ENCODE measurements at regions not wholly inside any gene's neighbourhood (a gene's known extent, or its start where the extent isn't known, plus 50 kb on each side); places are given as distances from the start of the nearest gene placed in this dataset.
A peak's percentile ranks its signal among the peaks of the same experiment; 100 is the strongest.
"Not testable (repeated sequence)": the region's sequence is repeated elsewhere in the genome, so short reads cannot be mapped to it uniquely, and the experiment has no call there.

DNA sequence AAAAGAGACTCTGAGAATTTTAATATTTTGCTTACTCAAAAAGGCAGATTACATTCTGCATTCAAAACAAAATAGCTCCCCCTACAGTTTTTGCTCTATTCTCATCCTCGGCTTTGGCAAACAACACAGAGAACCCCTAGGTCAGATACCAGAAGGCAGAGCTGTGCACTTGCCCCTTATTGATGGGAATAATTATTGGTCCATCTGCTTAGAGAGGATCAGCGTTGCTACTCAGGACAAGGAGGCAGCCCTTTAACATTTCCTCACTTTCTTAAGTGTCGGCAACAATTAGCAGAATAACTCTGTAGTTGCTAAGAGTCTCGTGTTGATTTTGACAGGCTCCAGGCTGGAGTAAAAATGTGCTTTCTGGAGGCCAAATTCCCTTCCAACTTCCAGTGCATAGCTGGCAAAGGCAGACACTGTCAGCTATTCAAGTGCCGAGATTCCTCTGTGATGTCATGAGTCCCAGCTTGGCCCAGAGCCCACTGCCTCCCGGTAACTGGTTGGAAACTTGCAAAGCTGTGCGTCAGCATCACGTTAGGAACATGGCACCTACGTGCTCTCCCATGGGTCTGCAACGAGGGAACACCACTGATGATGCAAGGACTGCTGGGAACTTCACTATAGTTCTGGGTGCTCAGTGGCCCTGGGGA is 482.7 kb upstream of the ADAMTS9 start:
- peak; percentile 79 for DNase-seq

DNA sequence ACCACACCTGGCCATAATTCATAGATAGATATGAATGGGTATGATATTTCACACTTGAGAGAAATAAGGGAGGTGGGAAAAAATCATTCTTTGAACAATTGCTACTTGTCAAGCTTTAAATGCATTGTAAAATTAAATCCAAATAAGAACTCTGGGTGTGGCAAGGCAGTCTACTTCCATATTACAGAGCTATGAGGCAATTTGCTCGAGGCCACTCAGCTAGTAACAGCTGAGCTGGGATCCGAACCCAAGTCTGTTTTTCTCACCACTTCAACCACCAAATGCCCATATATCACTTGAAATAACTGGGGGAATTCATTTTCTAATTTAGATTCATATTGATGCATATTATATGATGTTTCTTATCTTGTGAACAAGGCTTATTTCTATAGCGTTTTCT is 482.2 kb upstream of the ADAMTS9 start:
- DNase-seq: no peak

DNA sequence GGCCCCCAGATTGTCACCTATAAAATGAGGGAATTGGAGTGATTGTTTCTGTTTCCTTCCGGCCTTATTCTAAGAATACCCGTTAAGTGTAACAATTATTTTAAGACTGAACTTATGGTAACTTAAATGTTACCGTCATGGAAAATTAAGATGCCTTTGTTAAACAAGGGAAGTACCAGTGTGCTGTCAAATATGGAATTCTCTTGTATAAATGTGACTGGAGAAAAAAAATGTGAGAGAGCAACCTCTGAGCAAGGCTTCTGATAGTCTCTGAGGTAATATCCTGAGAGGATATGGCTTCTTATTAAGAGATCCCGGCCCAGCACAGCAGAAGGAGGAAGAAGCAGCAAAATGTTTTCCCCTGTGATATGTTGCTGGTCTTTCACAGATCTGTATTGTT is 480.7 kb upstream of the ADAMTS9 start:
- DNase-seq: no peak

DNA sequence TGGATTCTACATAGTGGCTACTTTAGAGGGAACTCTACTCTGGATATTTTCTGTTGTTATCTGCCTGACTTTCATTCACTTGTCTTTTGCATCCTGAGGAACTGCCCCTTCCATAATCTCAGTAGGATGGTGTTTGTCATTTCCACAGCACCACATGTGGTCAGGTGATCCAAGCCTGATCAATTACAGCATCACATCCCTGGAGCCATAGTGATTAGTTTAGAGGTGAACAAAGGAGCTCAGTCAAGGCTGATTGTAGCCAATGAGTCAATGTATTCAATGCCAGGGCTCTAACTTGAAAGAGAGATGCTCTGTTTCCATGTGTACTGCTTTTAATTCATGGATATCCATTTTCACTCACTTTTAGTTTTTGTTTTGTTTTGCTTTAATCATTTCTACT is 478.7 kb upstream of the ADAMTS9 start:
- DNase-seq: no peak

DNA sequence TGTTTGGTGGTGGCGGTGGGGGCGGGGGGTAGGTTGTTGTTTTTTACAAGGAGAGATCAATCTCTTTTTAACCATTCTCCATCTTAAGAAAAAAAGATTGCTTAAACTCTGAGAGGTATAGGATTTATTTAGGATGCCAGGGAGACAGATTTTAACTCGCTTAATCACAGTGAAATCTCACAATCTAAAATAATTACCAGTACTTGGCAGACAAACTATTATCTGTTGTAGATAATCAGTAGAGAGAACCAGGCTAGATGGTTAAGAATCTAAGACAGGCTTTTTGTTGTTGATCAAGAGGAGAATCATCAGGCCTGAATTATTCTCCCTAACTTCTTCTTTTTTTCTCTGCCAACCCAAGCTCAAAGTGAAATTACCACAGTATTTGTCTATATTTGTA is 470.2 kb upstream of the ADAMTS9 start:
- DNase-seq: no peak

DNA sequence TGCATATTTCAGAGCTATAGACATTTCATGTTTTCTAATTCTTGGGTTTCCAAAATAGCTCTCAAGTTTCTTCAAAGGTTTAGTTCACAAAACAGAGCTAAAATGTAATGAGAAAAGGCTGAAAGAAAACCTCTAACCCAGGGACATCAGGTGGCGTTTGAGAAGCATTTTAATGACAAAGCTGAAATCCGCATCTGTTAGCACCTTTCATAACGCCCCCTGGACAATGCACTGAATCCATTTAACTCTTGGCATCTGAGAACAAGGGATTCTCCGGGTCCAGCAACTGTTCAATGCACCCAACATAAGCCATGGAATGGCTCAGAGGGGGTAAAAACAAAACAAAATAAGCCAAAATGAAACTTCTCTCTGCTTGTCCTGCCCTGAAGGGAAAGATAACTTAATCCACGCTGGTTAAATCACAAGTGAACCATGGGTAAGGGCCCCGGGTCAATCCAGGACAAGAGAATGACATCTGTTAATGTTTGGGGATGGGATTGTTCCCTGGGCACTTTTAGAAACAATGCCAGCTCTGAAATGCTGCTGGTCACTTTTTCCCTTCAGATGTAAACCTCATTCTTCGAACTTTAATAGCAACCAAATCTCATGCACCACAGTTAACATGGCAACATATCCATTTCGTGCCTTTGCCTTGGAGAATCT is 466.2 kb upstream of the ADAMTS9 start:
- no peak for DNase-seq

DNA sequence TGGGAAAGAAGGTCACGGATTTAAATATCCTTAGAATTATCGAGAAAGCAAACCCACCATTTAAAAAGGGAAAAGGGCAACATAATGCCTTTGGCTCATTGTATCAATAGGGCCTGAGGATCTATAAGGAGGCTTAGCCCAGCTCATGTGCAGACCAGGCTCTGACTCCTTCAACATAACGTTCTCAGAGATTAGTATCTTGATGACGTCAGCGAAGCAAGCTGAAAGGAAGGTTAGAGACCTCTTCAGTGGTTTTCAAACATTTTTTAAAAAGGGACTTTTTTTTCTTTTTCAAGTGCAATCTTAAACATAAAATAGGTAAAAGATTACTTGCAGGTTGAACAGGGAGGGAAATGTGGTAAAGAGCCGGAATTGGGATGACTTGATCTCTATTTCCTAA is 463.9 kb upstream of the ADAMTS9 start:
- peak; percentile 42 for DNase-seq

DNA sequence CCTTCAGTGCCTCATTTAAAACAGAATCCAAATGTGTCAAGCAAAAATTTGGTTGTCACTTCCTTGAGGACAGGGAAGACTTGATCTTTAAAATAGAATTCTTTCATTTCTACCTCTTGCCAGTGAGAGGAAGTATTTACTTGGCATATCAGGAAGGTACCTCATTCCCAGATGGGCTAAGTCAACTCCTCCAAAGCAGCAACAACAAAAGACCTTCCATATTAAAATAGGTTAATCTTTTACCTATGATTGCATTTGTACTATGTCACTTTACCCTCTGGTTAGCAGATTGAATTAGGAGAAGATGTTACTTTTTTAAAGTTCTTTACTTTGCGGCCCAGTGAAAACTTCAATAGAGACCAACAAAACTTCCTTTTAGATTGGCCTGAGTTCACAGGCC is 462.1 kb upstream of the ADAMTS9 start:
- no peak for DNase-seq

DNA sequence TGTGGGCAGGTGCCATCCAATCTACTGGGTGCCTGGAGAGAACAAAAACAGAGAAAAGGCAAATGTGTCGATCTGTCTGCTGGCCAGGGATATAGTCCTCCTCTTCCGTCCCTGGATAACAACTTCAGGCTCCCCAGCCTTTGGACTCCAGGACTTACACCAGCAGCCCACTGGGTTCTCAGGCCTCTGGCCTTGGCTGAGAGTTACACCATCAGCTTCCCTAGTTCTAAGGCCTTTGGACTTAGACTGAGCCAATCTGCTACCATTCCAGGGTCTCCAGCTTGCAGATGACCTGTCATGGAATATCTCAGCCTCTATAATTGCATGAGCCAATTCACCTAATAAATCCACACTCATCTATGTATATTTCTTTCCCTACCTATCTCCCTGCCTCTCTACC is 460.9 kb upstream of the ADAMTS9 start:
- DNase-seq: no peak

DNA sequence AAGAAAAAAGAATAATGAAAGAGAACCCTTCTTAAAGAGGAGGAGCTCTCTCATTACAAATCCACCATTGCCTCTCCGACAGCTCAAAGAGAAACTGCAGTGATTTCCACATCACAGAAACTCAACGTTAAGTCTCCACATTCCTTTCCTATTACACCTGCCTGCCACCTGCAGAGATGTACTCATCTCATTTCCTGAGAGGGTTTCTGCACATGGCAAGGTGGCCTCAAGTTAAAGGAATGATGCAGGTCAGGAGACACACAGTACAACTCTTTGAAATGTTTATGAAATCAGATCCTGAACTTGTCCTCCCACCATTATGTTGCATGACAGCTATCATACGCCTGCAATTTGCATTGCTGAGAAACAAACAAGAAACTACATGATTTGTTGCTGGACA is 458.4 kb upstream of the ADAMTS9 start:
- peak; percentile 55 for DNase-seq

DNA sequence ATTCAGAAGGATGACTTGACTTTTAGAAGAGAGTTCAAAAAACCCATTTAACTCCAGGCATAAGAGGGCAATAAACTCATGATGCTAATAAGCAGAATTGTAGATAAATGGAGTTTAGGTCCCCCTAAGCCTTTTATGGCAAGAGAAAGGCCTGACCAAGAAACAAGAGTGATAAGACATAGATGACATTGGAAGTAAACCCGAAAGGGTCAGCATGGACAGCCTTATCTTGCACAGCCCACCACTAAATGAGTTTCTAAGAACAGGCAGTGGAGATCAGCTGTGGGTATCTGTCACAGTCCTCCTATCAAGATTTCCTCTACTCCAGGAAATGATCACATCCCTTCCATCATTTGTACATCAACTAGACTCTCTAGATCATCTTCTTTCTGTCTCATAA is 457.9 kb upstream of the ADAMTS9 start:
- no peak for DNase-seq

DNA sequence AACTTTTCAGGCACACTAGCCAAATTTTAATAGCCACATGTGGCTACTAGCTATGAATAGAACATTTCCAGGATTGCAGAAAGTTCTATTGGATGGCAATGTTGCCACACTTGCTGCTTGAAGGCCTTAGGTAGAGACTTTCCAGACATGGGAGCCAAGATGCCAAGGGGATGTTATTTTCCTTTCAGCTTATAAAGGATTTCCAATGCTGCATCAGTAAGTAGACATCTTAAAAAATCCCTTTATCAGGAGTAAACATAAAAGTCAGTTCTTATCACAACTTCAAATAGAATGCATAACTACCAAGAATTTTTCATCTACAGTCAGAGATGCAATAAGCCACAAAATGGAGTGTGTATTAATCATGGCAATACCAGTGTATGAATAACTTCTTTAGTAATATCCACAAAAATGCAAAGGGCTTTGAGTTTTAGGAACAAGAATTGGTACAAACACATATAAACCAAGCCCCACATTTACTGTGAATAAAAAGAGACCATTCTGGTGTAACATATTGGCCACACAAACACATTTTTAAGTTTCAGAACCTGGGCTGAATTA is 457.1 kb upstream of the ADAMTS9 start:
- DNase-seq: peak; percentile 82

DNA sequence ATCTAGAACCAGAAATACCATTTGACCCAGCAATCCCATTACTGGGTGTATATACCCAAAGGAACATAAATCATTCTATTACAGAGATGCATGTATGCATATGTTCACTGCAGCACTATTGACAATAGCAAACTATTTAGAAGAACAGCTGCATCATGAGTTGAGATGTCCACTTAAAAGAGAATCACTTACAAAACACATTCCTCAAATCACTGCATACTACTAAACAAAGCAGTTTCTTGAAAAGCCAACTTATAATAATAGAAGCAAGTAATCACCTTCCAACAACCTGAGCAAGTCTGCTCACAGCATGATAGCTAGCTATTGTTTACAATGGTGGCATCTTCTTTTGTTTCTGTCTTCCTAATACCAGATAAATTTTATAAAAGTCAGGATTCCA is 454.7 kb upstream of the ADAMTS9 start:
- no peak for DNase-seq

DNA sequence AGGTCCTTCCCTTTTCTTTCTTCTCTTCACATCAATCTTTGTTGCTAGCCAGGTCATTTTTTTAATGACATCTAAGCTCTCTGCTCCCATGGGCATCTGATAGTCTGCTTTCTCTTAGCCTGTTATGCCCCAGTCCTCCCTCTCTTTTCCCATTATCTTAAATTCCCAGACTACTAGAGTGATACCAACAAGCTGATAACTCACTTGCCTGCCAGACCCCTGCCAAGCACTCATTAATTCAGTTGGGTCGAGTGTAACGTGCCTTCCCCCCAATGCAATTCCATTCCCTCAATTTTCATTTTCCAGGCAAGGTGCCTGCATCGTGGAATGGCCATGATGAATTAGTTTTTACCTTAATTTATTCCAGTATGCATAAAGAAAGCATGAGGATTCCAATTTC is 450.8 kb upstream of the ADAMTS9 start:
- DNase-seq: no peak

DNA sequence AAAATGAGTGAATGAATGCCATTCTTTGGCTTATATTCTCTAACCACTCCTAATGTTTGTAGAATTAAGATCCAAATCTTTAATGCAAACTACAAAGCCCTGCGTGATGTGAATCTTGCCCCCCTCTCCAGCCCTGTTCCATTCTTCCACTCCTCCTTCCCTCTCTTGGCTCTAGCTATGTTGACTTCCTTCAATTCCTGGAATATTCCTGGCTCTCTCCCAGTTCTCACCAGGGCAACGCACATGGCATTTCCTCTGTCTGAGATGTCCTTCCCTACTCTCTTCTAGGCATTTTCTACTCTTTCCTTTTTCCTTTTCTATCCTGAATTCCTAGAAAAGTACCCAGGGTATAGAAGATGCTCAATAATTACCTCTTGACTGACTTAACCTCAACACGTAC is 446.0 kb upstream of the ADAMTS9 start:
- not testable (repeated sequence) for DNase-seq

DNA sequence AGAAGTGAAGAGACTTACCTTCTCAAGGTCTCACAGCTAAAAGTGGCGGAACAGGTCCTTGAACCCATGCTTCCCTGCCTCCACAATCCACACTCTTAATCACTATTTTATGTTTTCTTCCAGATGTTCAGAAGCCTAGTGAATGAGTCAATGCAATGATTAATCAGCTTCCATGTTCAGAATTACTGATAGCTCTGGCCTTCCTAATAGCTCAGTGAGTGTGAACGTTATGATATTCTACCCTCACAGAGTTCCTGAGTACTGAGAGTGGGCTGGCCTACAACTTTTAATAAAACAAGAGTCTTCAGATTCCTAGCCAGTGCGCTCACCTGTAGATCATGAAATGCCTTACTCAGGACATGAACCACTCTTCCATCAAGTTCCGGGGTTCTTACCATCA is 443.0 kb upstream of the ADAMTS9 start:
- DNase-seq: peak; percentile 63

DNA sequence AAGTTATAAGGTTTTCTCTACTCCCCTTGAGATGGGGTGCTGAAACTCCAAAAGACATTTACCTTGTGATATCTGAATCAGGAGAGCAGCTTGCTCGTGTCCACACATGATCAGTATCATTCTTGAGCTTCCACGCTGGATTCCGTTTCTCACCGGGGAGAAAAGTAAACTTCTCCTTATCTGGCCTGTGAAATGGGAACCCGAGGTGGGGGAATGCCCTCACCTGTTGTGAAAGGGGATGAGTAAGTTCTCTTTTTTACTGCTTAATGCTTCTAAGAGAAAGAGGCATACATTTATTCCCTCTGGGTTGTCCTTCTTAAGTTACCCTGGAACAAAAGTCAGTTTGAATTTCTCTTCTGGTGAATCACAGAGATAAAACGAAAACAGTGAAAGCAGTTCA is 440.5 kb upstream of the ADAMTS9 start:
- DNase-seq: no peak

DNA sequence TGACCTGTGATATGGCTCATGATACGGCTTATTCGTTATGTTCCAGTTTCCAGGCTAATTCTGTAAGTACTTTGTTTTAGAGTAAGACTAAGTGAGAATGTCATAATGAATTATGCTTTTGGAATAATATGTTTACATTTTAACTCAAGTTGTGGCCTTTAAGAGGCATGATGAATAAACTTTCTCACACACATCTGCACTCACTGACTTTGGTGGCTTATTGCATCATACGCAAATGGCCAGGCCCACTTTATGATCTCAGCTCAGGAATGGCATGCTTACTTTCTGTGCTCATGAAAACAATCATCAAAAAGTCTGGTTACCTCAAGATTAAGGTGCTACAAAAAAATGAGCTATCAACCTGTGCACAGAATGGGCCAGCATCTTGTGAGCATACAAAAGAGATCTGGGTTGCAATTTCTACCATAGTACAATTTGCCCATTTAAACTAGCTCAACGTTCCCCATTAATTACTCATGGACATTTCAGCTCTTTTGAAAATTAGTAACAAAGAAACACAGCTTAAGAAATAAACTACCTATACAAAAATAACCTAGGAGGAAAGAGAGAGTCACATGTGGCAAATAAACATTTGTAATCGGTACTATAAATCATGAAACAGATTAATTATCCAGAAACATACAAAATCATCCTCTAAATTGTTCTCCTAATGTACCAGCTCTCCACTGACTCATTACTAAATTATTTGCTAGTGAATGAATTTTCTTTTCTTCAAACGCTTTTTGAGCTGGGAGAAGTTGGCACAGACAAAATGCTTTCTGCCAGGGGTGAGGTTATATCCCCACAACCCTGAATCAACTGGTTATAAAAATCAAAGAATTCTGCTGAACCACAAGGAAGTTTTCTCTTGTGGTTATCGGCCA is 439.0 kb upstream of the ADAMTS9 start:
- DNase-seq: peak; percentile 79

DNA sequence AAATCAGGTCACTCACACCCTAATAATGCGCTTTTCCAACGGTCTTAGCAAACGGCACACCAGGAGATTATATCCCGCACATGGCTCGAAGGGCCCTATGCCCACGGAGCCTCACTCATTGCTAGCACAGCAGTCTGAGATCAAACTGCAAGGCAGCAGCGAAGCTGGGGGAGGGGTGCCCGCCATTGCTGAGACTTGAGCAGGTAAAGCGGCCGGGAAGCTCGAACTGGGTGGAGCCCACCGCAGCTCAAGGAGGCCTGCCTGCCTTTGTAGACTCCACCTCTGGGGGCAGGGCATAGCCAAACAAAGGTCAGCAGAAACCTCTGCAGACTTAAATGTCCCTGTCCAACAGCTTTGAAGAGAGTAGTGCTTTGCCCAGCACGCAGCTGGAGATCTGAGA is 432.4 kb upstream of the ADAMTS9 start:
- DNase-seq: not testable (repeated sequence)

DNA sequence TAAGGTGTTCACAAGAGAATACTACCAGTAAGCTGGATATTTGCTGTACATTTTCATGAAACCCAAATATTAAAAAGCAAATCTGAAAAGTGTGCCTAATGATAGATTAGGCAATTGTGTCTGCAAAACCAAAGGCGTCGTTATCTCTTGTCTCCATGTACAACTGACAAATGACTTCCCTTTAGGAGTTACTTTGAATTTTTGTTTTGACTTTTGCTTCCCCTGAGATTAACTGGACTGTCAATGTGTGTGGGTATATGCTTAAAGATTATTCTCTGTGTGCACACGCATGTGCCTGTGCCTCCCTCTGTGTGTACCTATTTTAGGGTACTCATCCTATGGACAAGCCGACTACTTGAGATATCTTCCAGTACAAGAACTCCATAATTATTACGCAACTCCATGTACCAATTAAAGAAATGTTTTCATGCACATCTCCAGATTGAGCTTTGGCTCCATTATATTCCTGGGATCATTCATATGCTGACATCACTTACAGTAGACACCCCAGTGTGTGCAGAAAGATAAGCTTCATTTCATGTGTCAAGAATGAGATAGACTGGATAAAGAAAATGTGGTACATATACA is 431.2 kb upstream of the ADAMTS9 start:
- no peak for DNase-seq

DNA sequence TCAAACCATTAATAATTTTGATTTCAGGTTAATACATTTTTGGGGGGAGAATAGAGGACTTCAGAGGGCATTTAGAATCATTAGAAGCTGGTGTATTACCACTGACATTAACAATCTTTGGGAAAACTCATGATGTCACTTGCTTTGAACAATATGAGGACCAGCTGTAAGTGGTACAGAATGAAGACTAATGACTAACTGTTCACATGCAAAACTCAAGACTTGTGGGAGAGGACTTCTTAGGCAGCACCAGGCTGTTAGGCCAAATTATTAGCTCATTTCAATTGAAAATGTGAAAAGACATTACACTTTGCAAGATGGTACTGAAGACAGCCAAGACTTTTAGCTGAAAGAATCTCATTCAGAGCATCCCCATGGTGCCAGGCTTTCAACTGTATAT is 426.2 kb upstream of the ADAMTS9 start:
- no peak for DNase-seq

DNA sequence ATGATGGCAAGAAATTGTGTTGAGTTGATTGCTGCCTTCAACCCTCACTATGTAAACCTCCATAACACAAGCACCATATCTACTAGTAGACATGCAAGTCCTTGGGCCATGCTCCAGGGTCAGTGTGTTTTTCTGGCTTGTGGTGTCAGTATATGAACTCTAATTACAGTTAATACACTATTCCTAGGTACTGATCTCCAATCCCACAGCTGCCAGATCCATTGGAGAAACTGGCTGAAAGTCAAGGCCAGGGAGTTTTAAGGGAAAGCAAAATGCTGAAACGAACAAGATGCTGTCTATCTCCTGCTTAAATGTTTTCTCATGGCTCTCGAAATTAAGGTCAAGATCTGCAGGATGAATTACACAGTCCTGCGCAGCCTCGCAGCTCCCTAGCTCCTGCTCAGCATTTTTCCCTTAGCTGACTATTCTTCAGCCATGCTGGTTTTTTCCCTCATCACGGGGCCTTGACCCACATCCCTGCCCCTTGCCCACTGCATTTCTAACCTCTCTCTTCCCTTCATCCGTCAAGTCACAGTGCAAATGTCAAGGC is 425.0 kb upstream of the ADAMTS9 start:
- no peak for DNase-seq

DNA sequence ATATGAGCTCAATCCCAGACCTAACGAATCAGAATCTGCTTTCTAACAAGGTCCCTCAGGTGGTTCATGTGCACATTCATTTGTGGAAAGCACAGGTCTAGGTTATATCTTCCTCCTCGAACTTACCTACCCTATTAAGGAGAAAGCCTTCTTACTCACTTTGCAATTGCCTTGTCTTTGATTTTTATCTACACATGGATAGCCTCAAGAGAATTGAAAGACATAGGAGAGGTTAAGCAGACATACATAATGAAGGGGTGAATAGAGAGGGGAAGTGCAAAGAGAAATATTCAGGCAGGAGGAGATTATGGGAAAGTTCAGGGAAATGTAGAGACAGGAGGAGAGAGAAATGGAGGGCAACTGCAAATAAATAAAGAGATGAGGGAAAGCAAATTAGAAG is 422.9 kb upstream of the ADAMTS9 start:
- DNase-seq: no peak

Measured in fibroblast of skin of abdomen (primary cell).